T-helper 2 cell treated with Interferon-gamma antibody and Interleukin-4, amounts not matched to agents 5 μg/mL and 100 μg/mL, for 36 hours (primary cell): ENCODE measurements at regions not wholly inside any gene's neighbourhood (a gene's known extent, or its start where the extent isn't known, plus 50 kb on each side); places are given as distances from the start of the nearest gene placed in this dataset.

Experiments
- DNase-seq: peaks from one replicate; pipeline ENCODE4 v3.0.0; 2021; ENCODE audit warnings: low spot score
- H3K27ac Mint-ChIP-seq: one replicate; pipeline ENCODE4 v1.8.0; 2021; ENCODE audit warnings: mild to moderate bottlenecking, mixed read lengths
- H3K27me3 Mint-ChIP-seq: one replicate; pipeline ENCODE4 v1.8.0; 2021; ENCODE audit warnings: low read depth, mixed read lengths
- H3K36me3 Mint-ChIP-seq: one replicate; pipeline ENCODE4 v1.8.0; 2021; ENCODE audit warnings: low read depth, mixed read lengths
- H3K4me1 Mint-ChIP-seq: one replicate; pipeline ENCODE4 v1.8.0; 2021; ENCODE audit warnings: low read depth, mixed read lengths
- H3K4me3 Mint-ChIP-seq: one replicate; pipeline ENCODE4 v1.8.0; 2022; ENCODE audit warnings: mild to moderate bottlenecking, moderate library complexity, mixed read lengths
- H3K9me3 Mint-ChIP-seq: one replicate; pipeline ENCODE4 v1.8.0; 2021; ENCODE audit warnings: mixed read lengths

DNA sequence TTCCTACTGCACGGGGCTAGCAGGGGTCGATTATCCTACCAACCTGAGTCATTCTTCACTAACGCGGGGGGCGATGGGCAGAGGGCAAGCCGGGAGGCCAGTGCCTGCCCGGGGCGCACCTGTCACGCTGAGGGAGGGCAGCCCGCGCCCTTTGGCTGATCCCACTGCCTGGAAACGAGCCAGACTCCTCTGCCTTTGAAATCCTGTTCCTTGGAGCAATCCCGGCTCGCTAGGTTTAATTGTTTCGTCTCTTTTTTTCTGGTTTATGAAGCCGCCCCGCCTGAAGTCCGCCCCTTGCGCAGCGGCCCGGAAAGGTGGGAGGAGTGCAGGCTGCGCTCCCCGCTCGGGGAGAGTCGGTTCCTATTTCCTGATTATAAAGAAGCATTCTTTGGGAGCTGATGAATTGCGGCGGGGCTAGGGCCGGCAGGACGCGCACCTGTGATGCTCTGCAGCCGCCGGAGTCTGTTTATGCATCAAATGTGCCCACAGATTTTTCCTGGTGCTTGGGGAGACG is 484.2 kb downstream of the BCOR start:
- no peak for DNase-seq
- Mint-ChIP-seq H3K27me3 (no peaks in the 10 kb centered on the region), H3K36me3 (no peaks in the 10 kb centered on the region), H3K4me3 (peak overlapping the region; percentile 82), H3K27ac (peak overlapping the region; percentile 26), H3K4me1 (peaks cover 12% of the 10 kb centered on the region), H3K9me3 (no peaks in the 10 kb centered on the region)

DNA sequence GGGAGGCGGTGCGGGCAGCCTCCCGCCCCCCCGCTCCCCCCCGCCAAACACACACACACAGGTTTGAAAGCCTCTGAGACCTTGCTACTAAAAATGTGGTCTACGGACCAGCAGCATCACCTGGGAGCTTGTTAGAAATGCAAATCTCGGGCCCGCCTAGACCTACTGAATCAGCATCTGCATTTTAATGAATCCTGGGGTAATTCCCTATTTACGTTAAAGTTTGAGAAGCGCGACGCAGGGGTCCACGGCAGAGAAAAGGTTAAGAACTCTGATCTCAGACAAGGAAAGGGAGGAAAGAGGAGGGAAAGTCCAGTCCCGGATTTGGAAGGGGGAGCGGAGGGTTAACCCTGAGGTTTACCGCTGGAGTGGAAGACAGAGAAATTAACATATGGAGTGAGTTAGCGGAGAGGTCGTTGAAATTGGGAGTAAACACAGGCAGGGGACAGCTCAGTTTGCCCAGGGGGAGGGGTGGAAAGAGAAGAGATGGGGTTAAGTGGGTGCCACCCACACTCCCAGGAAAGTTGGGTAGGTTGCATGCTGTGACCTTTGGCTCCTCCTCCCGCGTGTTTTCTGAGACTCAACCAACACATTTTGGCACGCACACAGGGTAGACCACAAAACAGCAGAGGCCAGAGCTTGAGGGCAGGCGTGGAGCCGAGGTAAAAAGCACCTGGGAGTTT is 483.6 kb downstream of the BCOR start:
- peak; percentile 76 for DNase-seq
- Mint-ChIP-seq H3K36me3 (no peaks in the 10 kb centered on the region), H3K9me3 (no peaks in the 10 kb centered on the region), H3K27me3 (no peaks in the 10 kb centered on the region), H3K27ac (peak overlapping the region; percentile 72), H3K4me1 (peaks cover 12% of the 10 kb centered on the region), H3K4me3 (peak overlapping the region; percentile 82)

DNA sequence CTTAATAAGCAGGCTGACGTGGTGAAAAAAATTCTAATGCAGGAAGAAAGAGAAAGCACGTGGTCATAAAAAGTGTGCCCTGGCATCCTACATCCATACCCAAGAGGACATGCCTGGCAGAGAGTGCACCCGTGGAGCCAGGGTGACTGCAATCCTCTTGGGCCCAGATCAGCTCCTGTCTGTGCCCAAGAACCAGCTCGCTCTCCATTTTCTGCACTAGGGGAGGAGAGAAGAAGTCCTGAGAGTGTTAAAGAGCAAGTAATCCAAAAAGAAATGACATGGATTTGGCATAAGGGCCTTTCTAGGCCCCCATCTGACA is 483.1 kb downstream of the BCOR start:
- peaks cover 12% of the 10 kb centered on the region for H3K4me1 Mint-ChIP-seq
- peak overlapping the region; percentile 72 for H3K27ac Mint-ChIP-seq
- no peak for DNase-seq

DNA sequence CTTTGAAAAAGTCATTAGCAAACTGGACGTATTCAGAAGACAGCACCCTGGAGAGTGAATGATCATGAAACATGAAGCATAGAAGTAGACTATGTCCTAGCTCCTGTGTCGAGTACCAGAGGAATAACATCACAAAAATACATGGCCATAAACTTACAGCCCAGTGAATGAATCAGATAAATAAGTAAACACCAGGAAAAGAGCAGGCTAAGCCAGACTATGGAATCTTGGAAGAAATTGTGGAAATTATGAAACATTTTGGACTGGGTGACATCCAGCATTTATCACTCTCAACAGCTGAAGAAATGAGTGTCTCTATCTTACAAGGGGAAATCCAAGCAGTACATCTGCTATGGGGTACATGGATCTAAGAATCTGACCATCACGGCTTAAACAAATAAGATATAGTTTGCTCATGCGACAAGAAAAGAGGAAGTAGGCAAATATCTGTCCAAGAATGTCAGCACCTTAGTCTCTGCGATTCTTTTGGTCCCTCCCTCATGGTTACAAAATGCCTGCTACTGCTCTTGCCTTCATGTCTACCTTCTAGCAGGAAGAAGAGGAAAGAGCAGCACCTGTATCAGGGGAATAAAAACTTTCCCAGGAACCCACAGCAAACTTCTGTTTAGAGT is 481.5 kb downstream of the BCOR start:
- Mint-ChIP-seq H3K27me3 (no peaks in the 10 kb centered on the region), H3K36me3 (no peaks in the 10 kb centered on the region), H3K9me3 (no peaks in the 10 kb centered on the region), H3K4me1 (peaks cover 12% of the 10 kb centered on the region), H3K4me3 (no peak overlapping the region), H3K27ac (no peak overlapping the region)
- DNase-seq = no peak

More for the DNA sequence above, 483.1 kb downstream of the BCOR start:
- Mint-ChIP-seq H3K27me3 (no peaks in the 10 kb centered on the region), H3K4me3 (peak overlapping the region; percentile 82), H3K9me3 (no peaks in the 10 kb centered on the region), H3K36me3 (no peaks in the 10 kb centered on the region)

DNA sequence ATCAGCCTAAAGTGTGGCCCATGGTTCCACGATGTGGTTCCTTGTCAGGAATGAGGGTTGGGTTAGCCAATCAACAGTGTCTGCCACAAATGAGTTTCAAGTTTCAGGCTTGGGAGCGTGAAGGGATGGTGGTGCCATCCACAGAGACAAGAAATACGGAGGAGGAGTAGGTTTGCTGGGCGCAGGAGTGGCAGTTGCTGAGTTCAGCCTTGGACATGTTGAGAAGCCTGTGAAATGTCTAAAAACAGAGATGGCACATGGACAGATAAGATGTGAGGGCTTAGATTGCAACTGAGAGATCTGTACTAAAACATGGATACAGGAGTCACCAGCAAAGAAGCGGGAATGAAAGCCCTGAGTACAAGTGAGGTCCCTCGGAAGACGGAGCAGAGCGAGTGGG is 481.0 kb downstream of the BCOR start:
- no peak overlapping the region for H3K27ac Mint-ChIP-seq
- peaks cover 12% of the 10 kb centered on the region for H3K4me1 Mint-ChIP-seq
- DNase-seq = no peak
- H3K4me3 Mint-ChIP-seq = no peak overlapping the region
- no peaks in the 10 kb centered on the region for H3K9me3 Mint-ChIP-seq
- H3K36me3 Mint-ChIP-seq = no peaks in the 10 kb centered on the region
- no peaks in the 10 kb centered on the region for H3K27me3 Mint-ChIP-seq

DNA sequence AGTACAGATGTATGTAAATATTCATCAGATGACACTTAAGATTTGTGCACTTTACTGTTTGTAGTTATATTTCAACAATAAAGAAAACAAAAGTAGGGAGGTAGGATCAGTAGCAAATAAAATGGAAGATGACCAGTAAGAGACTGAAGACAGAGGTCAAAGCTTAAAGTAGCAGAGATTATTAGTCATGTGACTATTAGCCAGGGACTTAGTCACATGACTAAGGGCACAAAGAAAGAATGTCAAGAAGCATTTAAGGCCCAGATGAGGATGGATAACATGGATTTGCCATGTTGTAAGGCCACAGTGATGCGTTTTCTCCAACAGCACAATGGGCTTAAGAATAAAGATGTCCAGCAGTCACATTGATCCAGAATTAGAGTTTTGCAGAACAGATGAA is 479.6 kb downstream of the BCOR start:
- Mint-ChIP-seq H3K4me3 (no peak overlapping the region), H3K4me1 (peaks cover 12% of the 10 kb centered on the region), H3K27me3 (no peaks in the 10 kb centered on the region), H3K36me3 (no peaks in the 10 kb centered on the region), H3K9me3 (no peaks in the 10 kb centered on the region), H3K27ac (no peak overlapping the region)
- no peak for DNase-seq

DNA sequence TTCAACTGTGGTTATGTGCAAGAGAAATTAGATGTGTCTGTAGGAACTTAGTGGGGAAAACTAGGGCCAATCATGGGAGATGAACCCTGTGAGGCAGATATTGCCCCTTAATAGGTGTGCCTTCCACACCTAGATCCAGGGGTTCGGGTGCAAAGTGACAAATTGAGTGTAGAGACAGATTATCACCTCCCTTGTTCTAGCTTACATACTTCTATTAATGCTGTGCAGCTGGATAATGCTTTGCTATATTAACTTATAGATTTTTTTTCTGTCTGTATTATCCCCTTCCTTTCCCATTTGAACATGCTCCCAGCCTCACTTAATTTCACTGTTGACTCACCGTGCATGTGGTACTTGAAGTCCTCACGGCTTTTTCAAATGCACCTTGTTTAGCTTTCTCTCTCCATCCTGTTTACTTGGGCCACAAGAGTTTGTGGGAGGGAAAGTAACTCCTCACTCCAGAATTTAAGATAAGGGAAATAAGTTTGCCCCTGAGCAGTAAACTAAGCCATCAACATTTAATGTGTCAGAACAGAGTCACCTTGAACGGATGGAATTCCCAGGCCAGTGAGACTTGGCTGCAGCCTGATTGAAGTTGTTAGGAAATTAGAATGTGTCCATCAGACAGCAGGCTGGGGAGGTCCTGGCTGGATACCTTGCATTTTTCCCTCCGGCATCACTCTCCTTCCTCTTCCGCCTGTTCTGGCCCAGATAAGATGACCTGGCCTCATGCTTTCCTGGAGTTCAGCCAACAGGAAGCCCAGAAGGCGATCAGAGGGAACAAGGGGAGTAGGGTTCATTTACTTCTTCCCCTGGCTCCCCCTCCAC is 478.4 kb downstream of the BCOR start:
- peaks cover 7% of the 10 kb centered on the region for H3K4me1 Mint-ChIP-seq
- H3K9me3 Mint-ChIP-seq = peaks cover 3% of the 10 kb centered on the region
- DNase-seq = no peak
- no peaks in the 10 kb centered on the region for H3K27me3 Mint-ChIP-seq
- no peaks in the 10 kb centered on the region for H3K36me3 Mint-ChIP-seq
- no peak overlapping the region for H3K4me3 Mint-ChIP-seq
- no peak overlapping the region for H3K27ac Mint-ChIP-seq

DNA sequence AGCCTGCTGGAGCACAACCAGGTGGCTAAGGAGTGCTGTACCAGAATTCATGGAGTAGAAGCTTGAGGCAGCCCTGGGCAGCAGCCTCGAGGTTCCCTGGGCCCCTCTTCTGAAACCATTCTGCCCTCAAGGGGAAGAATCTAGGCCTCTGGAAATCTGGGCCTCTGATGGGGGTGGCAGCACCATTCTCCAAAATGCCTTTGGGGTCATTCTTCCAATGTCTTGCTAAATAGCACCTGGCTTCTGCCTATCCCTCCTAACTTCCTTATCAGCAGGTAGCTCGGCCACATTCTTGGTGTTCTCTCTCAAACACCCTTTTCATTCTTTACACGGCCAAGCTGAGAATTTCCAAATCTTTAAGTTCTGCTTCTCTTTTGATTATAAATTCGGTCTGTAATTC is 473.6 kb downstream of the BCOR start:
- peaks cover 4% of the 10 kb centered on the region for H3K4me1 Mint-ChIP-seq
- no peak overlapping the region for H3K27ac Mint-ChIP-seq
- no peaks in the 10 kb centered on the region for H3K36me3 Mint-ChIP-seq
- no peak overlapping the region for H3K4me3 Mint-ChIP-seq
- peaks cover 3% of the 10 kb centered on the region for H3K9me3 Mint-ChIP-seq
- H3K27me3 Mint-ChIP-seq = no peaks in the 10 kb centered on the region
- no peak for DNase-seq

DNA sequence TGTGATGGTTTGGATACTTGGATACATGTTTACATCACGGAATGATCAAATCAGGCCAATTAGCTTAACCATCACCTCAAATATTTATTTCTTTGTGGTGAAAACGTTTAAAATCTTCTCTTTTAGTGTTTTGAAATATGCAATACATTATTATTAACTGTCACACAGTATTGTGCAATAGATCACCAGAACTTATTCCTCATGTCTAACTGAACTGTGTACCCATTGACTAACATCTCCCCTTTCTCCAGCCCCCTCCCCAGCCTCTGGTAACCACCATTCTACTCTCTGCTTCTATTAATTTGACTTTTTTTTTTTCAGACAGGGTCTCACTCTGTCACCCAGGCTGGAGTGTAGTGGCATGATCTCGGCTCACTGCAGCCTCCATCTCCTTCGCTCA is 471.9 kb downstream of the BCOR start:
- H3K27me3 Mint-ChIP-seq = no peaks in the 10 kb centered on the region
- no peak overlapping the region for H3K4me3 Mint-ChIP-seq
- H3K4me1 Mint-ChIP-seq = peaks cover 4% of the 10 kb centered on the region
- no peak for DNase-seq
- peaks cover 3% of the 10 kb centered on the region for H3K9me3 Mint-ChIP-seq
- H3K36me3 Mint-ChIP-seq = no peaks in the 10 kb centered on the region
- no peak overlapping the region for H3K27ac Mint-ChIP-seq

DNA sequence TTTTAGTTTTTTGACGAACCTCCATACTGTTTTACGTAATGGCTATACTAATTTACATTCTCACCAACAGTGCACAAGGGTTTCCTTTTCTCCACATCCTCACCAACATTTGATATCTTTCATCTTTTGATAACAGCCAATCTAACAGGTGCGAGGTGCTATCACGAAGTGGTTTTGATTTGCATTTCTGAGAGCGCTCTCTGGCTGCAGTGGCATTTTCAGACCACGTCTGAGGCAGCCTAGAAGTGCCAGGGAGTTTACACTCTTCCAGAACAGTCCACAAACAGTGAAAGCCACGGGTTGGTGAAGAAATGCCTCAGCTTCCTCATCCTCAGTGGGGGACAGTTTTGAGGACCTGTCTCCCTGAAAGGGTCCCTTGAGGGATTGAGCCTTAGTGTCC is 471.0 kb downstream of the BCOR start:
- peaks cover 3% of the 10 kb centered on the region for H3K9me3 Mint-ChIP-seq
- no peak overlapping the region for H3K27ac Mint-ChIP-seq
- no peaks in the 10 kb centered on the region for H3K36me3 Mint-ChIP-seq
- DNase-seq = no peak
- H3K27me3 Mint-ChIP-seq = no peaks in the 10 kb centered on the region
- no peak overlapping the region for H3K4me3 Mint-ChIP-seq
- H3K4me1 Mint-ChIP-seq = peaks cover 4% of the 10 kb centered on the region

DNA sequence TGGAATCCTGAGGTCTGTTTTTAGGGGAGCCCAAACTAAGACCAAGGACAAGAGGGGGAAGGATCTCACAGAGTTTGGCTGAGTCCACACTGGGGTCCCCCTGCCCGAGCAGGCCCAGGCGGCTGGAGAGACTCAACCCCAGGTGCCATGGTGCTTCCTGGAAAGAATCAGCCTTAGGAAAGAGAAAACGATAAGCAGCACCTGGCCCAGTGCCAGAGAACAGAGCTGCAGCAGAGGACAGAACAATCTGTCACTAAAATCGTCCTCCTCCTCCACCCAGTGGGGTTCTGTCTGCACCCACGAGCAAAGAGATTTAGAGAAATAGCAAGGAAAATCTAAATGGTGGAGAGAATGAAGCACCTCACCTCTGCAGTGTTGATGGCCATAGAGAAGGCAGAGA is 470.5 kb downstream of the BCOR start:
- Mint-ChIP-seq H3K27me3 (no peaks in the 10 kb centered on the region), H3K36me3 (no peaks in the 10 kb centered on the region), H3K27ac (no peak overlapping the region), H3K4me1 (peaks cover 4% of the 10 kb centered on the region), H3K4me3 (no peak overlapping the region), H3K9me3 (peaks cover 3% of the 10 kb centered on the region)
- DNase-seq = no peak

DNA sequence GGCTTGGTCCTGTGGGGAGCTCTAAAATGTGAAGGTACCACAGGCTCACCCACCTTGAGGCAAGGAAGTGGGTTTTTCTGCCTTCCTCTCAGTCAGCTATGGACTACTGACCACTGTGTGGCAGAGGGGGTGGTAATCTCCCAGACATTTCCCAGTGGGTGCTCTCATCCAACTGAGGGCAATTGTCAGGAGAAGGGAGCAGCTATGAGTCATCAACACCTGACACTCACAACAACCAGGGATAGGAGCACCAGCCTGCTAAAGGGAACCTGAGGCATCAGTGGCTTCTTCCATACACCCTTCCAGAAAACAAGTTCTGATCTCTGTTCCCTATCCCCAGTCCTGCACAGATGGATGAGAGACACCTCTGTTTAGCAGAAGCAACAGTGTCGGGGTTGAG is 468.8 kb downstream of the BCOR start:
- H3K27ac Mint-ChIP-seq = no peak overlapping the region
- H3K9me3 Mint-ChIP-seq = no peaks in the 10 kb centered on the region
- no peaks in the 10 kb centered on the region for H3K36me3 Mint-ChIP-seq
- H3K4me1 Mint-ChIP-seq = peaks cover 4% of the 10 kb centered on the region
- no peaks in the 10 kb centered on the region for H3K27me3 Mint-ChIP-seq
- no peak overlapping the region for H3K4me3 Mint-ChIP-seq
- no peak for DNase-seq

DNA sequence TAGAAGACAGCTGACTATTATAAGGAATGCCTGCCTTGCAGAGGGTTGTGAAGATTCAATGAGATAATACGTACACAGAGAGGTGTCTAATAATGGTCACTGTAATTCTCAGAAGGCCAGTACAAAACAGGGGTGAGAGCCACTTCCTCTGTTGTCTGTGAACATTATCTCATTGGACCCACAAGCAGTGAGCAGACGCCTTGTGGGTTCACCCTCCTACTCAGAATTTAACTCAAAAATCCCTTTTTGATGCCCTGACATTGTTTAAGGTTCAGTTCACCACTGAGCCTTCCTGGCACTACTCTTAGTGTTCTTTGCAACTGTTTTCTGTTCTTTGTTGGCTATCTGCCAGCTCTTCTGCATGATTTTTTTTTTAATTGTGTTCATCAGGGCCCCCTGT is 467.4 kb downstream of the BCOR start:
- no peaks in the 10 kb centered on the region for H3K36me3 Mint-ChIP-seq
- no peak for DNase-seq
- peaks cover 4% of the 10 kb centered on the region for H3K4me1 Mint-ChIP-seq
- H3K4me3 Mint-ChIP-seq = no peak overlapping the region
- no peaks in the 10 kb centered on the region for H3K9me3 Mint-ChIP-seq
- no peaks in the 10 kb centered on the region for H3K27me3 Mint-ChIP-seq
- H3K27ac Mint-ChIP-seq = no peak overlapping the region
